Myocyte (in vitro differentiated cells): ENCODE measurements at regions not wholly inside any gene's neighbourhood (a gene's known extent, or its start where the extent isn't known, plus 50 kb on each side); places are given as distances from the start of the nearest gene placed in this dataset.

Experiments
- DNase-seq: peaks from one replicate; pipeline ENCODE4 v3.0.0-alpha.2; 2012; ENCODE audit warnings: low read depth

DNA sequence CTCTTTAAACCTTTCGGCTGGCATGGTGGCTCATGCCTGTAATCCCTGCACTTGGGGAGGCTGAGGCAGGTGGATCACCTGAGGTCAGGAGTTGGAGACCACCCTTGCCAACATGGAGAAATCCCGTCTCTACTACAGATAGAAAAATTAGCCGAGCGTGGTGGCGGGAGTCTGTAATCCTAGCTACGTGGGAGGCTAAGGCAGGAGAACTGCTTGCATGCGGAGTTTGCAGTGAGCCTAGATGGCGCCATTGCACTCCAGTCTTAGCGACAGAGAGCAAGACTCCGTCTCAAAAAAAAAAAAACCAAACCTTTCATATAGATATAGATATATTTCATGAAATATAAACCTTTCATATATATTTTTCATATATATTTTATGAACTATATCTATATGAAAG is 864.7 kb downstream of the TRIB2 start:
- DNase-seq, result no peak

DNA sequence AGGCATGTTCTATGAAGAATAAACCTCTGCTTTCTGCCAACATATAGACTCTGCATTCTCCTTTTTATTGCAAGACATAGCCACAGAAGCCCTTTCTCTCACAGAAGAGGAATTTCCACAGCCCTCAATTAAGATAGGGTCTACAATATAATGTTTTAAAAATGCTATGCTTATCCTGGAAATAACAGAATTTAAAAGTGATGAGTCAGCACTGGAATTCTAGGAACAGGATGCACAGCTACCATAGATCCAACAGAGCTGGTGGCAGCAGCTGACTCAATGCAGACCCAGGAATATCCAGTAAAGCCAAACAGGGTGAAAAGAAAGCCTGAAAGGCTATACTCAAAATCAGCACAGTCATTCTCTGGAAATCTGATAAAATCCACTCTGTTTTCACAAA is 866.9 kb downstream of the TRIB2 start:
- DNase-seq, result no peak

- no peak for DNase-seq
These were observed 867.3 kb downstream of the TRIB2 start for GRCh38 chr2:13584020-13584419.

DNA sequence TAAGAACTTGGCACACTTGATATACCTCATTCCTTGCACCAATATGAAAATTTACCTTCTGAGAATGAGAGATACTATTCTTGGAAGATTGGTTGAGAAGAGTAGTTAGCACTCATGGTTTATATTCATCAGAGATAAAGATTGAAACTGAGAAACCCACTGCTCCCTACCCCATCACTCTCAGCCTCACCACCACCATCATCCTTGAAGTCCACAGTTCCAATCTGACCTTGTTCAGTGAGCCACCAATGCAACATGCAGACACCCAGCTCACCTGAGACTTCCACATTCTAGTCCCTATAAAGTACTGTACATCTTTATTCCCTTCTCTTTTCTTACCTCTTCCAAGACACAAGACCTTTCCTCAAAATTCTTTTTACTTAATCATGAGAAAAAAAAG is 869.0 kb downstream of the TRIB2 start:
- no peak for DNase-seq

DNA sequence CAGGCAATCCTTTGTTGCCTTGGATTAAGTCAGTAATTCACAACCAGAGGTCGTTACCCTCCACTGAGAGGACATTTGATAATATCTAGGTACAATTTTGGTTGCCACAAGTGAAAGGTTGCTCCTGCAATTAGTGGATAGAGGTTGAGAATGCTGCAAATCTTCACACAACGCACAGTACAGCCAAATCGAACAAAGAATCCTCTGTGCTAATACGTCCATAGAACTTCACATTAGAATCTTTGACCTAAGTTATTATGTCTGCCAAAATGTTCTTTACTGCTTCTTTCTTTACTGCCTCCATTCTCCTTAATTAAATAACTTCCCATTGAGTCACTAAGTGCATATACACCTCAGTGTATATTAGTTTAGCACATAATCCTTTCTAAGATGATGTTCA is 879.5 kb downstream of the TRIB2 start:
- no peak for DNase-seq

DNA sequence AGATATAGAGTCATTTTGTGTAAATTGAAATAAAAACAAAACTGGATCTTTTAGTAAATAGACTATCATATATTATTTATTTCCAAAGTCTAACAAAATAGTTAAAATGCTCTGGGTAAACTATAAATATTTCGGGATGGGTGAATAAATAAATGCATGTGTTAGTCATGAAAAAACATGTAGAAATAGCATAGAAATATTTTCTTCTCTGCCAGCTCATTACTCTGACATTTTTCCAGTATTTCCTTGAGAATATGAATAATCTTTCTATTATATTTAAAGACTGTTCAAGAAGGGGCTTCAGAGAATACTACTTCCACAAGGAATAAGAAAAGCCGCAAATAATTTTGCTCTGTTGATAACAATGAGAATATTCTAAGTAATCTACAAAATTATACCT is 880.4 kb downstream of the TRIB2 start:
- no peak for DNase-seq

- DNase-seq, result no peak
These were observed 884.8 kb downstream of the TRIB2 start for GRCh38 chr2:13601506-13601905.

DNA sequence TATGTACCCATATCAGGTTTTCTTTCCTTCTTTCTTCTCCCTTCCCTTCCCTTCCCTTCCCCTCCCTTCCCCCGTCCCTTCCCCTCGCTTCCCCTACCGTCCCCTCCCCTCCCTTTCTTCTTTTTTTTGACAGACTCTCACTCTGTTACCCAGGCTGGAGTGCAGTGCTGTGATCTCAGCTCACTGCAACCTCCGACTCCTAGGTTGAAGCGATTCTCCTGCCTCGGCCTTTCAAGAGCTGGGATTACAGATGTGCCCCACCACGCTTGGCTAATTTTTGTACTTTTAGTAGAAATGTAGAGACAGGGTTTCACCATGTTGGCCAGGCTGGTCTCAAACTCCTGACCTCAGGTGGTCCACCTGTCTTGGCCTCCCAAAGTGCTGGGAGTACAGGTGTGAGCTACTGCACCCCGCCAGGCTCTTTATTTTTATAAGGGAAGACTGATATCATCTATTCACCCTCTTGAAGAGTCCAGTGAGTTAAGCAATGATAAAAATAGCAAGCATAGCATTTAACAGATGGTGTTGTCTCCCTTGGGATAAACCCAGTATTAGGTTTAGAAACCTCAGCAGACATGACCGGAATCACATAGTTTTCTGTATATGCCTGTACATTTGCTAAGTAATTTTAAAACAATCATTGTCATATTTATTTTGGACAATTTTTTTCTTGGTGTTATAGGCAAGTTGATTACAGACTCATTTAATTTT is 888.4 kb downstream of the TRIB2 start:
- DNase-seq, result peak; percentile 75

GRCh38 chr2:13607139-13607538 is 890.4 kb downstream of the TRIB2 start:
- DNase-seq, result no peak

GRCh38 chr2:13611939-13612338 is 895.2 kb downstream of the TRIB2 start:
- no peak for DNase-seq

DNA sequence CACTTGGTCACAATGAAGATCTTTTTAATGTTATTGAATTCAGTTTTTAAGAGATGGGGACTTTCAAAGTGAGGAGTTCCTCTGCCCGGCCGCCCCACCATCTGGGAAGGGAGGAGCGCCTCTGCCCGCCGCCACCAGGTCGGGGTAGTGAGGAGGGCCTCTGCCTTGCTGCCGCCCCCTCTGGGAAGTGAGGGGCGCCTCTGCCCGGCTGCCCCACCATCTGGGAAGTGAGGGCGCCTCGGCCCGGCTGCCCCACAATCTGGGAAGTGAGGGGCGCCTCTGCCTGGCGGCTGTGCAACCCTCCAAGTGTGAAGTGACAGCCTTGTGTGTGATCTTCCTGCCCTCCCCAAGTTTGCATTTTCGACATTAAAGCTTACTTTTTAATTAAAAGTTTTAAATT is 899.3 kb downstream of the TRIB2 start:
- no peak for DNase-seq

DNA sequence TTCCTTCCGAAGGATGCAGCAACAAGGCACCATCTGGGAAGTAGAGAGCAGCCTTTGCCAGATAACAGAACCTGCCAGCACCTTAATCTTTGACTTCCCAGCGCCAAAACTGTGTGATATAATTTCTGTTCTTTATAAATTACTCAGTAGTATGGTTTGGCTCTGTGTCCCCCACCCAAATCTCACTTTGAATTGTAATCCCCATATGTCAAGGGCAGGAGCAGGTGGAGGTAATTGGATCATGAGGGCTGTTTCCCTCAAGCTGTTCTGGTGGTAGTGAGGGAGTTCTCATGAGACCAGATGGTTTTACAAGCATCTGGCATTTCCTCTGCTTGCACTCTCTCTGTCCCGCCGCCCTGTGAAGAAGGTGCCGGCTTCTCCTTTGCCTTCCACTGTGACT is 899.9 kb downstream of the TRIB2 start:
- DNase-seq, result peak; percentile 47

- DNase-seq, result no peak
These were observed 911.4 kb downstream of the TRIB2 start for GRCh38 chr2:13628122-13628521.

- DNase-seq, result peak; percentile 65
These were observed 921.4 kb downstream of the TRIB2 start for GRCh38 chr2:13638181-13638580.

DNA sequence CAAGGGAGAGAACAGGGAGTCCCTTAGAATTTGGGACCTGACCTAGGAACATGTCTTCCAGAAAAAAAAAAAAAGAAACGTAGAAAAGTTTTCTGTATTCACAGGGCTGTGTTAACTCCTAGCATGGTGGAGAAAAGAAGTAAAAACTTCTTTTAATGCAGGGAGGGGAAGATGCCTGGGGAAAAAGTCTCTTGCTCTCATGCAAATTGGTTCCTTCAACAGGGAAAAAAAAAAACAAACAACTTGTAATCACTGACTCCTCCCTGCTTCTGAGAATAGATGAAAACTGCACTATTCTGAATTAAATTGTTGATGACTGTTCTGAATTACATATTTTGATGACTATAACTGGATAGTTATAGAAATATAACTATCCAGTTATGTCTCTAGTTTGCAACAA is 933.2 kb downstream of the TRIB2 start:
- DNase-seq, result no peak

DNA sequence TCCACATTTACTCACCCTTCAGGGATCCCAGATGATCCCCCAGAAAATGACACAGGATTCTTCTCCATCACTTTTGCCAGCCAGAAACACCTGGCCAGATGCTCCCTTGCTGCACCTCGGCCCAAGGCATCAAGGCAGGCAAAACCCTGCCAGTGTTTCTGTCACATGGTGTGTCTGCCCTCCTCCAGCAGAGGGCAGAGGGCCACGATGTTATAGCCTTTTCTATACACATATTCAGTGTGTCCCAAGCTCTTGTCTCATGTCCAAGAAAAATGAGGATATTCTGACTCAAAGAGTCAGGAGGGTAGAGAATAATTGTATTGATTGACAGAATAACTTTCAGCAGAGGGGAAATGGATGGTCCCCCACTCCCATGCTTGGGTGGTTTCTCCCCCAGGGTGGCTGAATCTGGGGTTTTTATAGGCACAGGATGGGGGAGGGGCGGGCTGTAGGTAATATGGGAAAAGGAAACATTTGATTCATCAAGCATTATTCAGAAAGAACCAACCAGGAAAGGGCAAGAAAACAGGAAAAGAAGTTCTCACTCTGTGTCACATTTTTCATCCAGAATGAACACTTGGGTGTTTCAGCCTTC is 933.9 kb downstream of the TRIB2 start:
- DNase-seq, result no peak

- DNase-seq, result no peak
These were observed 935.0 kb downstream of the TRIB2 start for GRCh38 chr2:13651684-13652131.

- DNase-seq, result peak; percentile 52
These were observed 936.0 kb downstream of the TRIB2 start for GRCh38 chr2:13652531-13653313.

DNA sequence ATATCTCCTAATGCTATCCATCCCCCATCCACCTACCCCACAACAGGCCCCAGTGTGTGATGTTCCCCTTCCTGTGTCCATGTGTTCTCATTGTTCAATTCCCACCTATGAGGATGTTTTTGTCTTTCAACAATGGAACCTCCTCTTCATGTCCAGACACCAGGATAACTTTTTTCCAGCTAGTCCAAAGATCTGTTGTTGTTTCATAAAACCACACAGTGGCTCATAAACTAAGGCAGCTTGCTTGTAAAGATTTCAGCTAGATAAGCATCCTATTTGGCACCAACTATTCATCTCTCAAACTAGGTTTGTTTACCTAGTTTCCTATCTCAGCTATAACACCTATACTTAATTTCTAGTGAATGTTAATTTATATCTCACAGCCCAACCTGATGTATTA is 937.7 kb downstream of the TRIB2 start:
- no peak for DNase-seq

DNA sequence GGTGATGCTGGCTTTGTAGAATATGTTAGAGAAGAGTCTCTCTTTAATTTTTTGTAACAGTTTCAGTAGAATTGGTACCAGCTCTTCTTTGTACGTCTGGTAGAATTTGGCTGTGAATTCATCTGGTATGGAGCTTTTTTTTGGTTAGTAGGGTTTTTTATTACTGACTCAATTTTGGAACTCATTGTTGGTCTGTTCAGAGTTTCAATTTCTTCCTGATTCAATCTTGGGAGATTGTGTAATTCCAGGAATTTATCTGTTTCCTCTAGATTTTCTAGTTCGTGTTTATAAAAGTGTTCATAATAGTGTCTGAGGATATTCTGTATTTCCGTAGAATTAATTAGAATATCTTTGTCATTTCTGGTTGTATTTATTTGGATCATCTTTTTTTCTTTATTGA is 943.5 kb downstream of the TRIB2 start:
- no peak for DNase-seq

DNA sequence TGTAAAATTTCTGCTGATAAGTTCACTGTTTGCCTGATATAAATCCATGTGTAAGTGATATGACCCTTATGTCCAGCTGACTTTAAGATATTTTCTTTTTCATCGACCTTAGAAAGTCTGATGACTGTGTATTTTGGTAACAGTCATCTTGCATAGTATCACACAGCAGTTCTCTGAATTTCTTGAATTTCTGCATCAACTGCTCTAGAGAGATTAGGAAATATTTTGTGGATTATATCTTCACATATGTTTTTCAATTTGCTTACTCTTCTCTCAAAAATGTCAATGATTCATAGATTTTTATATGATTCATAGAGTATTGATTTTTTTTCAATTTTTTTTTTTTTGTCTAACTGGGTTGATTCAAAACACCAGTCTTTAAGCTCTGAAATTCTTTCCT is 945.3 kb downstream of the TRIB2 start:
- no peak for DNase-seq

DNA sequence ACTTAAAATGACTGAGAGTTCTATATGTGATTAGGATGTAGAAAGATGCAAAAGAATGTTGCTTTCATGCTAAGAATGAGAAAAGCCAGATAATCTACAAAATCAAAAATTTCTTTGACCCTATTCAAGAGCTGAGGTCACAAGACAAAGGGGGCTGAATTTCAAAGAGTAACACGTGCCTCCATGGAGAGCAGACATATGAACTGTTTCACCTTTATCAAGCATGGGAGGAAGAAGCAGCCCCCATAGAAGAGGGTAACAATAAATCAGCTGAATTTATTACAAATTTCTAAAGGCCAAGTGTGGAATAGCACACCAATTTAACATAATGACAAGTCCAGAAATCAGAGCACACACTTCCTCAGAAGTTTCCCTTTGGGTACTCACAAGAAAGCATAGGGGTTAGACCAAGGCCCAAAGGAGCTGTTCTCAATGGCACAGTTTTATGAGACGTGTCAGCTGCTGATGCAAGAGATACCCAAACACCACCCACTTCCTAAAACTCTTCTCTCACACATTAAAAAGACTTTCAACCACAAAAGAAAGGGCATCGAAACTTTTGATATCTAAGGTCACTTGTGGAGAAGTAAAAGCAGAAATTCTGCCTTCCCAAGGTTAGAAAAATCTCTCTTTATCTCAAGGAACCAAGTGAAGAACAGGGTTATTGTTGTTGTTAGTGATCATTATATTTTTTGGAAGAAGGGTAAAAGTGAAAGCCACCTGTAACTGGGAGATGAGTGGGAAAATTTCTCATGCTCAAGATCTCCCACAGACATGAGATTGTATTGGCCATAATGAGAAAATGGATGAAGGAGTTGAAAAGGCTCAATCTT is 950.1 kb downstream of the TRIB2 start:
- DNase-seq, result no peak
